GM21447 (cell line): ENCODE measurements at regions not wholly inside any gene's neighbourhood (a gene's known extent, or its start where the extent isn't known, plus 50 kb on each side); places are given as distances from the start of the nearest gene placed in this dataset.
"Not testable (repeated sequence)": the region's sequence is repeated elsewhere in the genome, so short reads cannot be mapped to it uniquely, and the experiment has no call there.

ENCODE experiments used
- ATAC-seq: cut with Tn5 transposase; IDR thresholded peaks from one replicate; pipeline ENCODE4 v1.9.1; 2021; ENCODE audit not compliant: unreplicated experiment

GRCh38 chr1:157328120-157328519 lies 189.9 kb upstream of the ETV3 start:
- not testable (repeated sequence) for ATAC-seq

GRCh38 chr1:157326173-157326859 lies 188.1 kb upstream of the ETV3 start:
- ATAC-seq: no peak

DNA sequence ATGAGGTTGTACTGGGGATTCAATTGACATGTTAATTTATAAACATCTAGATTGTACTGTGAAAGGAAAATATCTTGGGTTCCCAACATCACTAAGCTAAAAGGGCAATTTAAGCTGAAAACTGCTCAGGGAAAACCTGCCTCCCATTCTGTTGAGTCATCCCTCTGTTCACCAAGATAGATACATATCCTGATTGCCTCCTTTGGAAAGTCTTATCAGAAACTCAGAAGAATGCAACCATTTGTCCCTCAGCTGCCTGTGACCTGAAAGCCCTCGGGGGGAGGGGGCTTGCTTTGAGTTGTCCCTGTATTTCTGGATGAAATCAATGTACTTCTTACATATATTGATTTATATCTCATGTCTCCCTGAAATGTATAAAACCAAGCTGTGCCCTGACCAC lies 187.0 kb upstream of the ETV3 start:
- no peak for ATAC-seq

DNA sequence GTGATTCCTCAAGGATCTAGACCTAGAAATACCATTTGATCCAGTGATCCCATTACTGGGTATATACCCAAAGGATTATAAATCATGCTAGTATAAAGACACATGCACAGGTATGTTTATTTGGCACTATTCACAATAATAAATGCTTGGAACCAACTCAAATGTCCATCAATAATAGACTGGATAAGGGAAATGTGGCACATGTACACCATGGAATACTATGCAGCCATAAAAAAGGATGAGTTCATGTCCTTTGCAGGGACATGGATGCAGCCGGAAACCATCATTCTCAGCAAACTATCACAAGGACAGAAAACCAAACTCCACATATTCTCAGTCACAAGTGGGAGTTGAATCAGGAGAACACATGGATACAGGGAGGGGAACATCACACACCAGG lies 183.8 kb upstream of the ETV3 start:
- ATAC-seq: not testable (repeated sequence)

- ATAC-seq: no peak
These were observed 181.4 kb upstream of the ETV3 start for GRCh38 chr1:157319567-157319966.

DNA sequence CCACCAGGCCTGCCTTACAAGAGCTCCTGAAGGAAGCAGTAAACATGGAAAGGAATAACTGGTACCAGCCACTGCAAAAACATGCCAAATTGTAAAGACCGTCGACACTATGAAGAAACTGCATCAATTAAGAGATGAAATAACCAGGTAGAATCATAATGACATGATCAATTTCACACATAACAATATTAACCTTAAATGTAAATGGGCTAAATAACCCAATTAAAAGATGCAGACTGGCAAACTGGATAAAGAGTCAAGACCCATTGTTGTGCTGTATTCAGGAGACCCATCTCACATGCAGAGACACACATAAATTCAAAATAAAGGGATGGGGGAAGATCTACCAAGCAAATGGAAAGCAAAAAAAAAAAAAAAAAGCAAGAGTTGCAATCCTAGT lies 179.0 kb upstream of the ETV3 start:
- ATAC-seq: not testable (repeated sequence)

- ATAC-seq: no peak
These were observed 177.3 kb upstream of the ETV3 start for GRCh38 chr1:157315544-157315943.

DNA sequence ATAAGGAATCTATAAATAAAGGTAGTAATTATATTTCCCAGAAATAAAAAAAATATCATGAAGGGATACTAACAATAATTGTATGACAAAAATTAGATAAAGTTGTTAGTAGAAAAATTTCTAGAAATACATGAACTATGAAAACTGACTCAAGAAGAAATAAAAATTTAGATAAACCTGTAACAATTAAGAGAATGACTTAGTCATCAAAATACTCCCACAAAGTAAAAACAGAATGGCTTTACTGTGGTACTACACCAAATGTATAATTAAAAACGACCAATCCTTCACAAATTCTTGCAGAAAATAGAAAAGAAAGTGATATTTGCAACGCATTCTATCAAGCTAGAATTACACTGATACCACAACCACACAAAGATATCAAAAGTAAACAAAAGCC lies 176.2 kb upstream of the ETV3 start:
- ATAC-seq: no peak

DNA sequence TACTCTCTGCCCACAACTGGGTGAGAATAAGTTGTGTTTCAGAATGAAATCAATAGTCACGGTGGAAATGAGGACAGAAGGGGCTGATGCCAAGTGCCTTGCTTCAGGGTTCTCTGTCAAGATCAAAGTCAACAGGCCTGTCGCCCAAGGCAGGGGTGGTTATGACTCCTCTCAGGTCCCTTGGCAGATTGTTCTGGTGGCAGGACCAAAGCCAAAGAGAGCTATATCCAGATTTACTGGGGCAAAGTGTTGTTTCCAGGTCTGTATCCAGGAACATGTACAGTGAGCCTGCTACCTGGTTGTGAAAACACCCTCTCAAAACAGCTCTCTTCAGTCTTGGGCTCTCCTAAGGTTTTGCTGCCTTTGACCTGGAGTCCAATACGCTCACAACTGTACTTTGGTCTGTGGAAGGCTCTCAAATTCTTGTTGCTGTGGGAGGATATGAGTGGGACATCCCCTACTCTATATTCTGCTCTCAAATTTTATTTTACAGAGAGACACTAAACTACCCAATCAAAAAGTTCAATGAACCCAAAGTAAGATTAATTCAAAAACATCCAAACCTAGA lies 175.1 kb upstream of the ETV3 start:
- ATAC-seq: no peak

DNA sequence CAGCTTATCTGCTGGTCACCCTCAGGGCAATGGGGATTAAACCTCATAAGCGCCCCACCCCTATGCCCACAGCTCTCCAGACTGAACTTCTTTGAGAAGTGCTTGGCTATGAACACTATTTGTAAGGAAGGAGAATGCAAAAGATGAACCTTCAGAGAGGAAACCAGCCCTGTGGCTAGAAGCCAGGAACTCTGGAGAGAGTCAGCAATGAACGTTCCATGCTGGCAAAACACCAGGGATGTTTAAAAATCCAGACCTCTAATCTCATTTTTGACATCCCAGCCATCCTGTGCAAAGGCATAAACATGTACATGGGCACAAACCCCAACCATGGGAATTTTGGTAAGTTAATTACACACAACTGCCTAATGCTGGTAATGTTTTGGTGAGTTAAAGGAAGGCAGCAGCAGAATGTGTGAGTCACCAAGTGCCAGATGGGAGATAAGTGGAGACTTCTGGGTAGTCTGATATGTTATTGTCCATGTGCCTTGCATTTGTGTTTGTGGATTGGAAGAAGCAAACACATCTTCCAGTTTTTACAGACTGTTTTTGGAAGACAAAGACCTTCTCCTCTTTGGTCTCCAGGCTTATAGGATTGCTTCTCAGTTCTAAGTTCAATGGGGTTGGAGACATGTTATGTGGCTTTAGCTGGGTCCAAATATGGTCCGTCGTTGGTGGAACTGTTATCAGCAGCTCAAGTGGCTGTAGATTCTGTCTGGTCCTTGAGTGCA lies 174.1 kb upstream of the ETV3 start:
- ATAC-seq: no peak

DNA sequence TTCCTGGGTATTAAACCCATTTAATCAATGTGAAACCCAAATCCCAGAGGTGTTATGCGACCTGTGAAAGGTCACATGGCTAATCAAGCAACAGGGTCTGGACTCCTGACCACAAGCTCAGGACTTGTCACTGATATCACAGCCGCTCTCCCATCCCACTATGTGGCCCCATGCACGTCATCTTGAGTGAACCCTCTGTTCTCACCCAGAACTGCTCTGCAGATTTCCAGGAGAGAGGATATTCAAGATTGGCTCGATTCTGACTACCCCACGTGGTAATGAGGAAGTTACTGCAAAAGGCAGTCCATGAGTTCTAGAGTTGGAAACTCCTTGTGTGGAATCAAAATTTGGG lies 173.5 kb upstream of the ETV3 start:
- ATAC-seq: no peak

DNA sequence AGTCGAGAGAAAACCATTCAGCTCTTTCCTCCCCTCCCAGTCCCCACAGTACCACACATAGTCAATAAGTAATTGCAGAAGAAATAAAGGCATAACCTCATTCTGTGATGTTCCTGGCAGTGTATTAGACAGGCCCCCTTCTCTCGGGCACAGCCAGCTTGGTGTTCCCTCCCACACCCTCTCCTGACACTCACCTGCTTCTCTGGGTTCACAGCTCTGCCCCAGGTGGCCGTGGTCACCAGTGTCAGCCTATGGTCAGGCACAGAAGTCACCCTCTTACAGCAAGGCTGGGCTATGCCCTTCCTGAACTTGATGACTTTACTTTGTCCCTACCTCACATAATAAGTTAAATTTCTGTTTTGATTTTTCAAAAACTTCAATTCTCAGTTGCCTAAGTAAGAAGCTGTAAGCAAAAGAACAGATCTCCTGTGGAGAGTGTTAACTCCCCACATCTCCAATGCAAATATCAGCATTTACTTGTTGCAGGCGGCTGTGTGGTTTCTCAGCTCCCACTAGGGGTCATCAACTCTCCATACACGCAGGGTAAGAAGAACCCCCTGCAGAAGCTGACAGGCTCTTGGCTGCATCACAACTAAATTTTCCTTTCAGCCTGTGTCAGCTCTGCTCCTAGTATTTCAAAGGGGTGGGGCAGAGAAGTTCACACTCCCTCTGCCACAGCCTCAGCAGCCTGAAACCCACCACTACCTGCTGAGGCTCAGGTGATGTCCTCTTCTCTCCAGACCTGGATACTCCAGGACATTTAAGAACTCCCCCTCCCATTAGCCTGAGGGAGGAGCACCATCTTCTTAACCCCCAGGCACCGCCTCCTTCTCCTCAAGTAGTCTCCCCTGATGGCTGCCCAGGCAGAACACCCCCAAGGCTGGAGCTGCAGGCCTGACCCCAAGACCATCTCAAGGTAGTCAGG lies 172.9 kb upstream of the ETV3 start:
- ATAC-seq: not testable (repeated sequence)

DNA sequence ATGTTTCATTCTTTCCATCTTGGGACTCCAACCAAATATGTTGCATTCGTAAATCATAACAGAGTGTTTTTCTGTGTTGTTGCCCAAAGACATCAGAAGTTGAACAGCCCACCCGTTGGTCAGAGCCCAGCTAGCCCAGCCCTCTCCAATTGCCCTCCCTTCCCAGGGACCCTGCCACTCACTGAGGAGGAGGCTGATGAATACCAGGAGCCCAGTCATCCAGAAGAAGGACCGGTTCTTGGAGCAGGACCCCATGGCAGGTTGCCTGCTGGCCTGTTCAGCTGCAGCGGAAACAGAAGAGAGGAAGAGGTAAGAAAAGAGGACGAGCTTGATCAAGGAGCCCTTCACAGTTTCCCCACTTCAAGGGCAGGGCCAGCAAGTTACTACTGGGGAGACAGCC lies 172.2 kb upstream of the ETV3 start:
- ATAC-seq: no peak

- peak; percentile 71 for ATAC-seq
These were observed 169.3 kb upstream of the ETV3 start for GRCh38 chr1:157307491-157307890.

GRCh38 chr1:157306896-157307295 lies 168.7 kb upstream of the ETV3 start:
- no peak for ATAC-seq

DNA sequence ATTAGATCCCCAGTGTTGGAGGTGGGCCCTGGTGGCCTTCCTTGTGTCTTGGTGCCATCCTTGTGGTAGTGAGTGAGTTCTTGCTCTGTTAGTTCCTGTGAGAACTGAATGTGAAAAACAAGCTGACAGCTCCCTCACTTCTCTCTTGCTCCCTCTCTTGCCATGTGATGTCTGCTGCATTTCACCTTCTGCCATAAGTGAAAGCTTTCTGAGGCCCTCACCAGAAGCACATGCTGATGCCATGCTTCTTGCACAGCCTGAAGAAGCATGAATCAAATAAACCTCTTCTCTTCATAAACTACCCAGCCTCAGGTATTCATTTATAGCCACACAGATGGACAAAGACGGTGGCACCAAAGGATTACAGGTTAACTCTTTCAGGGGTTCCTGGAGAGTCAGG lies 166.1 kb upstream of the ETV3 start:
- no peak for ATAC-seq

GRCh38 chr1:157302724-157303123 lies 164.5 kb upstream of the ETV3 start:
- ATAC-seq: no peak

DNA sequence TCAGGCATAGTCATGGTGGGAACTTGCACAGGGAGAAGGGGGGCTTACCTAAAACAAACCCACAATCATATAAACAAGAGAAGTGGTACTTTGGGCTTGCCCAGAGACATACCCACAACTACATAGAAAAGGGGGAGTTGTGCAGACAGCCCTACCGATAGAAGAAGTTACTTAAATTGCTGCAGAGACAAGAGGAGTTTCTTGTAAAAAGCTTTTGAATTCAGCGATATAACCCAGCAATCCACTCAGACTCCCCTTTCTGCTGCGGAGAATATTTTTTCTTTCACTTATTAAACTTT lies 164.0 kb upstream of the ETV3 start:
- no peak for ATAC-seq

DNA sequence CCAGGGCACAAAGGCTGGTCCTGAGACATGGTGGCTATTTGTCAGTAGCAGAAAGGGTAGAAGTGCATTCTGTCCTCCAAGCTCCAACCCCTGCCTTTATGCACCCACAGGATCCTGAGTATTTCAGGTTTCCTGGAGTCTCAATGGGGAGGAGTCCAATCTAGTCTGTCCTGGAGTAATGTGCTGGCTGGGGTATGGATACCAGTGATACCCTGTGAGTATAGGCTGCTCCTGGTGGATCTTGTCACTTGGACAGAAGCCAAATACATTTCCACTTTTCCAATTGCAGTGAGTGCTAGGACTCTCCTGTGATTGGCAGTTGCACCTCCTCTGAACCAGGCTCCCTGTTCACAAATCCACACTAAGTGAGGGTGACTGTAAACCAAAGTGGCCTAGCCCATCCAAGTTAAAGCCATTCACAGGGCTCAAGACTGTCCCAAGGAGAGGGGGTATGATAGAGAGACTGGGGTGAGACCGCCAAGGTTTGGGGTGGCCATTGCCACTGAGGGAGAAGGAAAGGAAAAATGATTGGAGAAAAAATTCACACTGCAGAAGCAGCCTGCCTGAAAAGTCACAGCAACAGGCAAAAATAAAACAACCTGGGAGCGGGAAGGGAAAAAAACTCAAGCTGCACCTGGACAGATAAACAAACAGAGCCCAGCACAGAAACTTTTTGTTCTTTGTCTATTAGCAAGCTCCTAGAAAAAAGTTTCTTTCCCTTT lies 163.4 kb upstream of the ETV3 start:
- no peak for ATAC-seq

DNA sequence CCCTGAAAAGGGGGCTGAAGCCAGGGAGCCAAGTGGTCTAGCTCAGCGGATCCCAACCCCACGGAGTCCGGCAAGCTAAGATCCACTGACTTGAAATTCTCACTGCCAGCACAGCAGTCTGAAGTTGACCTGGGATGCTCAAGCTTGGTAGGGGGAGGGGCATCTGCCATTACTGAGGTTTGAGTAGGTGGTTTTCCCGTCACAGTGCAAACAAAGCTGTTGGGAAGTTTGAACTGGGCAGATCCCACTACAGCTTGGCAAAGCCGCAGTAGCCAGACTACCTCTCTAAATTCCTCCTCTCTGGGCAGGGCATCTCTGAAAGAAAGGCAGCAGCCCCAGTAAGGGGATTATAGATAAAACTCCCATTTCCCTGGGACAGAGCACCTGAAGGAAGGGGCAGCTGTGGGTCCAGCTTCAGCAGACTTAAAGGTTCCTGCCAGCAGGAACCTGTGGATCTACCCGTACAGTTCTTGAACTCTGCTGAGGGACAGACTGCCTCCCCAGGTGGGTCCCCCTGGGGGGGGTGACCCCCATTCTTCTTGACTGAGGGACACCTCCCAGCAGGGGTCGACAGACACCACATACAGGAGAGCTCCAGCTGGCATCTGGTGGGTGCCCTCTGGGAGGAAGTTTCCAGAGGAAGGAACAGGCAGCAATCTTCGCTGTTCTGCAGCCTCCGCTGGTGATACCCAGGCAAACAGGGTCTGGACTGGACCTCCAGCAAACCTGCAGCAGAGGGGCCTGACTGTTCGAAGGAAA lies 156.4 kb upstream of the ETV3 start:
- ATAC-seq: not testable (repeated sequence)
